B cell (primary cell): ENCODE measurements at regions not wholly inside any gene's neighbourhood (a gene's known extent, or its start where the extent isn't known, plus 50 kb on each side); places are given as distances from the start of the nearest gene placed in this dataset.

ENCODE experiments used
- EZH2 ChIP-seq: IDR thresholded peaks from 2 replicates; pipeline ENCODE4 v1.6.1; 2012; ENCODE audit warnings: borderline replicate concordance, low read depth, mild to moderate bottlenecking, moderate library complexity, low read length; ENCODE audit not compliant: insufficient read depth, poor library complexity, severe bottlenecking
- TF ChIP-seq, protein P1 (sequence below): fragments of 200-600 bp; IDR thresholded peaks from one replicate; pipeline ENCODE4 v1.8.0; 2022; ENCODE audit warnings: antibody characterized with exemption, mild to moderate bottlenecking

- TF ChIP-seq, protein P1, sequence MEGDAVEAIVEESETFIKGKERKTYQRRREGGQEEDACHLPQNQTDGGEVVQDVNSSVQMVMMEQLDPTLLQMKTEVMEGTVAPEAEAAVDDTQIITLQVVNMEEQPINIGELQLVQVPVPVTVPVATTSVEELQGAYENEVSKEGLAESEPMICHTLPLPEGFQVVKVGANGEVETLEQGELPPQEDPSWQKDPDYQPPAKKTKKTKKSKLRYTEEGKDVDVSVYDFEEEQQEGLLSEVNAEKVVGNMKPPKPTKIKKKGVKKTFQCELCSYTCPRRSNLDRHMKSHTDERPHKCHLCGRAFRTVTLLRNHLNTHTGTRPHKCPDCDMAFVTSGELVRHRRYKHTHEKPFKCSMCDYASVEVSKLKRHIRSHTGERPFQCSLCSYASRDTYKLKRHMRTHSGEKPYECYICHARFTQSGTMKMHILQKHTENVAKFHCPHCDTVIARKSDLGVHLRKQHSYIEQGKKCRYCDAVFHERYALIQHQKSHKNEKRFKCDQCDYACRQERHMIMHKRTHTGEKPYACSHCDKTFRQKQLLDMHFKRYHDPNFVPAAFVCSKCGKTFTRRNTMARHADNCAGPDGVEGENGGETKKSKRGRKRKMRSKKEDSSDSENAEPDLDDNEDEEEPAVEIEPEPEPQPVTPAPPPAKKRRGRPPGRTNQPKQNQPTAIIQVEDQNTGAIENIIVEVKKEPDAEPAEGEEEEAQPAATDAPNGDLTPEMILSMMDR = no peak
- TF ChIP-seq EZH2 = no peak
Measured at GRCh38 chr6:120924214-120924613, 410.1 kb downstream of the TBC1D32 start.
